PC-3 (cell line): ENCODE measurements at regions not wholly inside any gene's neighbourhood (a gene's known extent, or its start where the extent isn't known, plus 50 kb on each side); places are given as distances from the start of the nearest gene placed in this dataset.
"Not testable (repeated sequence)": the region's sequence is repeated elsewhere in the genome, so short reads cannot be mapped to it uniquely, and the experiment has no call there.

Source experiments
- ATAC-seq: fragments of 200-7000 bp; cut with Tn5 transposase; 2 replicates; pipeline ENCODE4 v1.9.1; 2020; ENCODE audit warnings: mild to moderate bottlenecking, moderate library complexity
- BruUV-seq: library from RNA; stranded (reverse); fragments of 400-500 nt; replicated peaks from 2 replicates; lab custom pipeline; 2021; lab: Mats Ljungman, UMichigan
- CTCF ChIA-PET: fragments of 300-600 bp; sonication (Branson Sonifier 250); formaldehyde crosslinking; loops from one replicate; lab custom pipeline; 2022; ENCODE audit warnings: antibody characterized with exemption; lab: Charles Lee
- POLR2A ChIA-PET: fragments of 300-600 bp; sonication (Branson Sonifier 250); formaldehyde crosslinking; loops from one replicate; lab custom pipeline; 2022; ENCODE audit warnings: antibody characterized with exemption; ENCODE audit not compliant: unreplicated experiment; lab: Charles Lee
- DNase-seq: peaks from one replicate; pipeline ENCODE4 v3.0.0-alpha.2; 2015
- H2AFZ ChIP-seq: fragments of 300-600 bp; sonication (generic); 2 replicates; pipeline ENCODE4 v1.6.0; 2016; ENCODE audit warnings: antibody characterized with exemption, low read length
- H3F3A ChIP-seq: fragments of 300-600 bp; sonication (generic); one replicate; pipeline ENCODE4 v1.6.0; 2017; ENCODE audit warnings: antibody characterized with exemption, low read length, control low read depth, mild to moderate bottlenecking; ENCODE audit not compliant: unreplicated experiment
- H3K27ac ChIP-seq: fragments of 300-600 bp; sonication (generic); 2 replicates; pipeline ENCODE4 v1.5.1; 2016; ENCODE audit warnings: mild to moderate bottlenecking, low read length
- H3K27me3 ChIP-seq: fragments of 300-600 bp; sonication (generic); 2 replicates; pipeline ENCODE4 v1.6.1; 2016; ENCODE audit warnings: low read length, mixed read lengths
- H3K36me3 ChIP-seq: fragments of 300-600 bp; sonication (generic); 2 replicates; pipeline ENCODE4 v1.6.1; 2016; ENCODE audit warnings: low read depth, mixed run types, low read length, mixed read lengths
- H3K4me1 ChIP-seq: fragments of 300-600 bp; sonication (generic); 2 replicates; pipeline ENCODE4 v1.5.1; 2016; ENCODE audit warnings: low read length; ENCODE audit not compliant: insufficient read depth
- H3K4me2 ChIP-seq: fragments of 300-600 bp; sonication (generic); 2 replicates; pipeline ENCODE4 v1.6.0; 2016; ENCODE audit warnings: low read length
- H3K4me3 ChIP-seq: fragments of 300-600 bp; sonication (generic); 2 replicates; pipeline ENCODE4 v1.5.1; 2016; ENCODE audit warnings: mild to moderate bottlenecking, low read length, mixed read lengths
- H3K79me2 ChIP-seq: fragments of 300-600 bp; sonication (generic); 2 replicates; pipeline ENCODE4 v1.6.1; 2017; ENCODE audit warnings: low read length, mixed read lengths
- H3K9ac ChIP-seq: fragments of 300-600 bp; sonication (generic); 2 replicates; pipeline ENCODE4 v1.6.0; 2016; ENCODE audit warnings: mild to moderate bottlenecking, low read length
- H3K9me2 ChIP-seq: fragments of 300-600 bp; sonication (generic); replicated peaks from 2 replicates; pipeline ENCODE4 v1.6.1; 2016; ENCODE audit warnings: mixed run types, low read length, mixed read lengths
- H3K9me3 ChIP-seq: fragments of 300-600 bp; sonication (generic); 2 replicates; pipeline ENCODE4 v1.6.1; 2016; ENCODE audit warnings: low read length, mixed read lengths
- H4K20me1 ChIP-seq: fragments of 300-600 bp; sonication (generic); 2 replicates; pipeline ENCODE4 v1.6.1; 2016; ENCODE audit warnings: low read length, mixed read lengths
- CTCF ChIP-seq: fragments of 300-600 bp; sonication (generic); conservative IDR thresholded peaks from 2 replicates; pipeline ENCODE4 v1.5.1; 2017; ENCODE audit warnings: antibody characterized with exemption, low read depth, mild to moderate bottlenecking, low read length
- EZH2 ChIP-seq: fragments of 300-600 bp; sonication (generic); IDR thresholded peaks from one replicate; pipeline ENCODE4 v1.6.1; 2017; ENCODE audit warnings: antibody characterized with exemption, mild to moderate bottlenecking, low read length; ENCODE audit not compliant: unreplicated experiment
- EZH2phosphoT487 ChIP-seq: fragments of 300-600 bp; sonication (generic); IDR thresholded peaks from 2 replicates; pipeline ENCODE4 v1.6.1; 2018; ENCODE audit warnings: mild to moderate bottlenecking, antibody characterized with exemption, low read length, borderline replicate concordance
- intact Hi-C: fragments of 100-400 bp; cut with micrococcal nuclease; formaldehyde crosslinking; loops from 2 replicates; pipeline ENCODE4 v1.9.0; 2023

GRCh38 chr6:114934079-114934478, 591.3 kb upstream of the HS3ST5 start:
- H4K20me1 ChIP-seq, result no peaks in the 10 kb centered on the region
- no peak overlapping the region for H2AFZ ChIP-seq
- ATAC-seq, result no peak
- no peak overlapping the region for H3K9ac ChIP-seq
- no peaks in the 10 kb centered on the region for H3F3A ChIP-seq
- DNase-seq, result no peak
- H3K36me3 ChIP-seq, result no peaks in the 10 kb centered on the region
- no peaks in the 10 kb centered on the region for H3K9me2 ChIP-seq
- no peak for TF ChIP-seq CTCF
- no peak for TF ChIP-seq EZH2phosphoT487
- no peak for TF ChIP-seq EZH2
- no peaks in the 10 kb centered on the region for H3K4me1 ChIP-seq
- no peaks in the 10 kb centered on the region for H3K27me3 ChIP-seq
- ChIA-PET CTCF (no interaction called here), POLR2A (no interaction called here)
- H3K4me2 ChIP-seq, result no peak overlapping the region
- no peak overlapping the region for H3K4me3 ChIP-seq
- BruUV-seq, result no TSS peak
- intact Hi-C loops, result no loop called here
- H3K79me2 ChIP-seq, result no peaks in the 10 kb centered on the region
- H3K27ac ChIP-seq, result no peak overlapping the region
- no peaks in the 10 kb centered on the region for H3K9me3 ChIP-seq

- H3K9me2 ChIP-seq, H3K27ac ChIP-seq, H3K9me3 ChIP-seq, H3K36me3 ChIP-seq, H3K4me2 ChIP-seq, POLR2A ChIA-PET, DNase-seq, intact Hi-C loops, H3K4me1 ChIP-seq, BruUV-seq, CTCF ChIA-PET, H3K9ac ChIP-seq, H2AFZ ChIP-seq, H3F3A ChIP-seq, H4K20me1 ChIP-seq, H3K27me3 ChIP-seq, H3K4me3 ChIP-seq, H3K79me2 ChIP-seq, ATAC-seq: not testable (repeated sequence)
These were observed 585.9 kb upstream of the HS3ST5 start for GRCh38 chr6:114928731-114929130.

- Histone ChIP-seq H3F3A (no peaks in the 10 kb centered on the region), H3K9me3 (no peaks in the 10 kb centered on the region), H4K20me1 (no peaks in the 10 kb centered on the region), H3K4me2 (no peak overlapping the region), H3K4me1 (no peaks in the 10 kb centered on the region), H3K4me3 (no peak overlapping the region), H3K27ac (no peak overlapping the region), H3K27me3 (0 out of 2 replicates have a peak, but pooled peaks cover 4% of the 10 kb centered on the region), H3K9me2 (no peaks in the 10 kb centered on the region), H2AFZ (no peak overlapping the region), H3K79me2 (no peaks in the 10 kb centered on the region), H3K36me3 (no peaks in the 10 kb centered on the region), H3K9ac (no peak overlapping the region)
- DNase-seq, result no peak
- POLR2A ChIA-PET, result no interaction called here
- CTCF ChIA-PET, result no interaction called here
- BruUV-seq, result no TSS peak
- ATAC-seq, result no peak
- TF ChIP-seq CTCF (no peak), EZH2phosphoT487 (no peak), EZH2 (no peak)
- intact Hi-C loops, result no loop called here
These were observed 563.3 kb upstream of the HS3ST5 start for GRCh38 chr6:114906096-114906495.
